ENCODE measurements at regions not wholly inside any gene's neighbourhood (a gene's known extent, or its start where the extent isn't known, plus 50 kb on each side); places are given as distances from the start of the nearest gene placed in this dataset.

DNA sequence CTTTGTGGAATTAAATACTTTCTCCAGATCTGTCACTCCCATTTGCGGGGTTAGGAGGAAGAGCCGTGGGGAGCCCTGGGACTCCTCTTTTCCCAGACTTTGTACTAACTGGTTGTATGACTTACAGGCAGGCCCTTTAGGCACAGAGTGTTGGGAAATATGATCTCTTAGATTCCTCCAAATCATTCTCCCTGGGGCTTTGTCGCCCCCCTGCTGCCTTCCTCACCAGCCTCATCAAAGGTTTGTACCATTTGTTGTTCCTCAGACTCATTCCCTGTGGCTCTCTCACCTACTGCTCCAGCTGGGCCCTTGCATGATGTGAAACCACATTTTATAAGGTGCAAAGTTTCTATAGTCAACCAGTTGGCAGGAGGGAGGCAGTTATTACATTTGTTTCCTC is 56.4 kb downstream of the CRYGS start:
- DNase-seq = peak; percentile 5

- DNase-seq = no peak
Observed at GRCh38 chr3:186487037-186487436, 57.1 kb downstream of the CRYGS start.

GRCh38 chr3:186483611-186484340 is 60.4 kb downstream of the CRYGS start:
- DNase-seq = no peak

DNA sequence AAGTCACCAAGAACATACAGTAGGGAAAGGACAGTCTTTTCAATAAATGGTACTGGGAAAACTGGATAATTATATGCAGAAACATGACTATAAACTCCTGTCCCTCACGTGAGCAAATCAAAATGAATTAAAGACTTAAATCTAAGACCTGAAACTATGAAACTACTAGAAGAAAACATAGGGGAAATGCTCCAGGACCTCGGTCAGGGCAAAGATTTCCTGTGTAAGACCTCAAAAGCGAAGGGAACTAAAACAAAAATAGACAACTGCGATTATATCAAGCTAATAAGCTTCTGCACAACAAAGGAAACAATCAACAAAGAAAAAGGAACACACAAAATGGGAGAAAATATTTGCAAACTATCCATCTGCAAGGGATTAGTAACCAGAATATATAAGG is 62.7 kb downstream of the CRYGS start:
- no peak for DNase-seq

DNA sequence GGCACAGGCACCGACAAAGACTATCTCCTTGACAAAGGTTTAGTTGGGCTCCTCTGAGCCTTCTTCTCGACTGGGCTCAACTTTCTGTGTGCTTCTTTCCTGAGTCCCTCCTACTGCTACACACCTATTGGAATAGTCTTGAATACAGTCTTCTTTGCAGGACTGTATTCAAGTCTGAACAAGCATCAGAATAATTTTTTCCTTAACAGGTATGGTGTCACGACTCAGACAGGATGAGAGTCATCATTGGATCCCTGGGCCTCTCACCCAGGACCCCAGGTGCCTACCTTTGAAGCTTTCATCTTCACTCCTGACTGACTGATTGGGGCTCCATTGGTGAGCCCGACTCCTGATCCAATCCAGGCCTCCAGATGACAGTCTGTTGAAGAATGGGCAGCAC is 66.3 kb downstream of the CRYGS start:
- DNase-seq = no peak

GRCh38 chr3:186477033-186477432 is 67.1 kb downstream of the CRYGS start:
- DNase-seq = no peak

DNA sequence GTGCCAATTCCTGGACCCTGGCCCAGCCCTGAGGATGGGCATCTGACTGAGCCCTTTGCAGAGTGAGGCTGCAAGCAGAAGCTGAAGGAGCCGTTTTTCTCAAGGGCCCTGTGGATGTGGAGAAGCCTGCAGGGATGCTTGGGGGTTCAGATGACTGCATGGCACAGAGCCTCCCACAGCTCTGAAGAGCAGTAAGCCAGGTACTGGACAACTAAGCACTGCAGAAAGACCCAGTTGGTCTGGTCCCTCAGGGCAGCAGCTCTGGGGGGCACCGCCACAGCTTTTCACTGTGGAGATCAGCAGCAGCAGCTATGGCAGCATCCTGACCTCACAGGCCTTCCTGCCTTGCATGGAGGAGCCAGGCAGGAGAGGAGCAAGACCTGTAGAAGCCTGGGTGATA is 67.6 kb downstream of the CRYGS start:
- no peak for DNase-seq

DNA sequence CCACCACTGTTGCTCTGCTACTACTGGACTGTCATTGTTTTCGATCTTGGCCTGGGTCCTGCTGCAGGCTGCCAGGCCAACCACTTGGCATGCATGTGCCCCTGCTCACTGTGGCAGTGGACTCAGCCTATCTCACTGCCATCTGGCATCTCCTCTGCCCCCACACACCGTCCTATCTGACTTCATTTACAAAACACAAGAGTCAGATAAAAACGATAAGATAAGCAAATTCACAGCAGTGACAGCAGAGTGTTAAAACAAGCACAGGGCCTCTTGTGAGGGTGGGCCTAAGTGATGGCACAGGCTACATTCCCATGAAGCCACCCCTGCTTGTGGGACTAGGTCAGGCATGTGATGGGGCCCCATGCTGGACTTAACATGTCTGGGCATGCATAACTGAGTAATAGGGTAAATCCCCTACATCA is 68.1 kb downstream of the CRYGS start:
- no peak for DNase-seq

GRCh38 chr3:186473166-186473565 is 71.0 kb downstream of the CRYGS start:
- DNase-seq = no peak

GRCh38 chr3:186472456-186473008 is 71.6 kb downstream of the CRYGS start:
- no peak for DNase-seq

DNA sequence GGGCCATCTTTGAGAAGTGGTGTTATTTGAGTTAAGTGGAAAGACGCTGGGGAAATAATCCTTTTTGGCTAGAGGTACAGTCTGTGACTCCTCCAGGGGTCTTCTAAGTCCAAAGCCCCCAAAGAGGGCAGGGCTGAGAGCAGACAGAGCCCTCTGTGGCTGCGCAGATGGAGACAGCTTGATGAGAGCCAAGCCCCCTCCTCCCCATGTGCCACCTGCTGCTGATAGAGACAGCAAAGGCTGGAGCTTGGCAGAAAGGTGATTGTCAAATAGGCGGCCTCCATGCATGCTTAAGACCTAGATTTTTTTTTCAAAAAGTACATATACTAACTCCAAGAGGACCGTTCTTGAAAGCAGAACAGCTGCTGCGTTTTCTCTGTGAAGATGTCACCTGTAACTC is 72.4 kb downstream of the CRYGS start:
- DNase-seq = no peak

- DNase-seq = no peak
Observed at GRCh38 chr3:186469525-186469924, 74.7 kb downstream of the CRYGS start.

DNA sequence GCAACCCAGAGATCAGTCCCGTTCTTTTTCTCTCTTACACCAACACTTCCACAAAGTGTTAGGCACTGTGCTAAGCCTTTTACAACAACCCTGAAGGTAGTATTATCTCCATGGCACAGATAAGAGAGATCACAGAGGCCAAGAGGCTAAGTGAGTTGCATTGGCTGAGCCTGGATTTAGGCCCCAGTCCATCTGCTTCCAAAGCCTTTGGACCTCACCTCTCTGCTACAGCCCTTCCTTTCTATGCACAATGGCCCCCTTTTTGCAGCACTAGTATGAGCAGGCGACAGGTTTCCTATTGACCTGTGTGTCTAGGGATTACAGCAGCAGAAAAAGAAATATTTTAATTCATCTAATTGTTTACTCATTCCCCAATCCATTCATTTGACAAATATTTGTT is 76.2 kb downstream of the CRYGS start:
- no peak for DNase-seq

DNA sequence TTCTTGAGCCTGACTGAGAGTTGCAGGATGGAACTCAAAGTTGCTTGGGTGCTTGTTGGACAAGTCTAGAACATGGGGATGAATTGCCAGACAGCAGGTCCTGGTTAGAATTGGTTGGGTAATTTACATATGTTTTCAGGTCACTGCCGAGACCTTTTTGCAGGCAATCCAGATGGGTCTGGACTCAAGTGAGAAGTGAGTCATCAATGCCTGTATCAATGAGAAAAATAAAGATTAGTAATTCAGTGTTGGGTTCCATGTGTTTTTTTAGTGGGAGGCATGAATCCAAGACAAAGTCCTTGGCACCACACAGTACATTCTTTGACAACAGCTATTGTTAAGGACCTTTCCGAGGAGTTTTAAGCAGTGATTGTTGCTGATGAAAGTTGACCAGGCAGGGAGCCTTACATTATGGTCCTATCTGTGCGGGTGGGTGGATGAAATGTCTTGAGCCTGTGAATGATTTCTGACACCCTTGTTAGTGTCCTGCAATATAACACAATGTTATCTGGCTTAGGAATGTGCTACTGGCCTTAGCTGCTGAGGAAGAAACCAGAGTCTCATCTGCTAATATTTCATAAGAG is 77.7 kb downstream of the CRYGS start:
- no peak for DNase-seq

- DNase-seq = no peak
Observed at GRCh38 chr3:186465508-186465907, 78.7 kb downstream of the CRYGS start.

- no peak for DNase-seq
Observed at GRCh38 chr3:186464424-186465093, 79.6 kb downstream of the CRYGS start.

DNA sequence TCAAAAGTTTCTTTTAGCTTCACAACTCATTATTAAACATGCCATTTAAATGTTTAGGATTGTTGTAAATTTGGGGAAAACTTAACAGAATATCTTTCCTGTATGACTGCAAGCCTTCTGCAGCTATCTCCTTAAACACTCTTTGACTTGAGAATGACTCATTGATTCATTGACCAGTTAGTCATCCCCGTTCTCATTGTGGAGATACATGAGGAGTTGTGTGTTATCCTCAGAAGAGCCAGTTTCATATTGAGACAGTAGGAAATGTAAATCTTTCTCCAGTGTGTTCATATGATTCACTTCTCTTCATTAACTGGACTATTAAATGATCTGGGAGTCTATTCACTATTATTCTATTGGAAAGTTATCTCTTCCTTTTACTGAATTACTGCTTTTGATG is 83.0 kb downstream of the CRYGS start:
- peak; percentile 39 for DNase-seq

- no peak for DNase-seq
Observed at GRCh38 chr3:186459108-186459467, 85.1 kb downstream of the CRYGS start.

DNA sequence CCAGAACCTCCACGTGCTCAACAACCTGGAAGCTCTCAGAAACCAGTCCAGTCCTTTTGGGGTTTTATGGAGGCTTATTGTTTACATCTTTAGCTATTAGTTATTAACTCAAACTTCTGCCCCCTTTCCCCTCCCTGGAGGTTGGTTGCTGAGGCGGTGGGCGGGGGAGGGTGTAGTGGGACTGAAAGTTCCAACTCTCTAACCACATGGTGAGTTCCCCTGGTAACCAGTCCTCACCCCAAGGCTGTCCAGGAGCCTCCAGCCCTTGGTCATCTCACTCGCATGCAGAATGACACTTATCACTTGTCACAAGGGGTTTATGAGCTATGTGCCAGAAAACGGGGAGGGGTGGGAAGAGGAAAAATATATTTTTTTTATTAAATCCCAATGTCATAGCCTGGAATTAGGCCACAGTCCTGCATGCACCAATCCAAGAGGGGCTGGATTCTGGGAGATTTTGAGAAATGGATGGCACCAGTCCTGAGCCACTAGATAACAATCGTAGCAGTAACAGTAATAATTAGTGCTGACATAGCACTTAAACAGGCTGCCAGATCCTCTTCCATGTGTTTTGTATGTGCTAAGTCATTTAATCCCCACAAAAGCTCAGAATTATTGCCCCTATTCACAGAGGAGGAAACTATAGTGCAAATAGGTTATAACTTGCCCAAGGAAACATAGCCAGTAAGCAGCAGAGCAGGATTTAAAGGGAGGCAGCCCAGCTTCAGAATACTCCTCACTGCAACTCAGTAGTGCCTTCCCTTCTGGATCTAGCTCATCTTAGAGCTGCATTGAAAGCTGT is 85.7 kb downstream of the CRYGS start:
- no peak for DNase-seq

GRCh38 chr3:186457236-186457635 is 86.9 kb downstream of the CRYGS start:
- no peak for DNase-seq

GRCh38 chr3:186456731-186457191 is 87.4 kb downstream of the CRYGS start:
- DNase-seq = peak; percentile 32

DNA sequence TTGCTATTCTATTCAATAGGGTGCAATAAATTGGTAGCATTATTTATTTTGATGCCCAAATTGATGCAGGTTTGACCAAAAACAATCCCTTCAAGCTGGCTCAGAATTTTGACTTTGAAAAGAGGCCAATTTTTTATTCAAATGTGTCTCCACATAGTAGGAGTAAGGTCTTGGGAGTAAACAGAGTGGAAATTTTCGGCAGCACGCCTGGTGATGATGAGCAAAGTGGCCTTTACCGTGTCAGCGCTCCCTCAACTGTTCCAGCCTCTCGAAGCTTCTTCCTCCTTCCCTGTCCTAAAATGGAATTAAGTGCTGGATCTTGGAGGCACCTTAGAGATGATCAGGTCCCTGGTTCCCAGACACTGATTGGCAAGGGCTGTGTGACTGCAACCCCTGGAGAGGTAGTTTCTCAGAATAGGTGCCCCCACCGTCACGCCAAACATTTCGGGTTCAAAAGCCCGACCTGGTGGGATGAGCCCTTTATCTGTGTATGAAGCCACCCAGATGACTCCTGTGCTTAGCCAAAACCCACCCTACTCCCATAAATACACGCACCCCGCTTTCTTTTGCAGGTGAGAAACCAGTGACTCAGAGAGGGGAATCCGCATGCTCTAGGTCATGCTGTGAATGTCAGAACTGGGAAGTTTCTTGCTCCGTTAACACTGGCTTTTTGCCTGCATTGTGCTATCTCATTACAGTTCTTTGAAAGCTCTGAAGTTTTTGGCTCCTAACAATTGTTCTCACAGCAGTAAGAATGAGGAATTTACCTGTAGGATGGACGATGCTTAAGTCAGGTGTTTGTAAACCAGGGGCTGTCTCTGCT is 89.1 kb downstream of the CRYGS start:
- DNase-seq = no peak
